ACC112 (cell line): ENCODE measurements at regions not wholly inside any gene's neighbourhood (a gene's known extent, or its start where the extent isn't known, plus 50 kb on each side); places are given as distances from the start of the nearest gene placed in this dataset.
"Not testable (repeated sequence)": the region's sequence is repeated elsewhere in the genome, so short reads cannot be mapped to it uniquely, and the experiment has no call there.

ENCODE experiments used
- H2AFZ ChIP-seq: fragments of 200-600 bp; sonication (generic); one replicate; pipeline ENCODE4 v1.6.0; 2017; ENCODE audit warnings: antibody characterized with exemption, low read length; ENCODE audit not compliant: unreplicated experiment
- H3K27ac ChIP-seq: fragments of 200-600 bp; sonication (generic); 2 replicates; pipeline ENCODE4 v1.5.1; 2014; ENCODE audit warnings: low read depth, mild to moderate bottlenecking, antibody characterized with exemption, low read length, moderate library complexity
- H3K27me3 ChIP-seq: fragments of 200-600 bp; sonication (generic); 2 replicates; pipeline ENCODE4 v1.6.1; 2014; ENCODE audit warnings: mild to moderate bottlenecking, antibody characterized with exemption, low read length, moderate library complexity, mixed read lengths; ENCODE audit not compliant: insufficient read depth
- H3K36me3 ChIP-seq: fragments of 200-600 bp; sonication (generic); 2 replicates; pipeline ENCODE4 v1.6.1; 2016; ENCODE audit warnings: mild to moderate bottlenecking, antibody characterized with exemption, low read length, moderate library complexity, mixed read lengths; ENCODE audit not compliant: insufficient read depth
- H3K4me1 ChIP-seq: fragments of 200-600 bp; sonication (generic); one replicate; pipeline ENCODE4 v1.6.1; 2016; ENCODE audit warnings: low read length, mixed read lengths; ENCODE audit not compliant: insufficient read depth, unreplicated experiment, control insufficient read depth
- H3K4me3 ChIP-seq: fragments of 200-600 bp; sonication (generic); 2 replicates; pipeline ENCODE4 v1.5.1; 2014; ENCODE audit warnings: mild to moderate bottlenecking, low read depth, low read length
- H3K79me2 ChIP-seq: fragments of 200-600 bp; sonication (generic); one replicate; pipeline ENCODE4 v1.6.0; 2016; ENCODE audit warnings: low read length; ENCODE audit not compliant: control insufficient read depth, unreplicated experiment, insufficient read depth

DNA sequence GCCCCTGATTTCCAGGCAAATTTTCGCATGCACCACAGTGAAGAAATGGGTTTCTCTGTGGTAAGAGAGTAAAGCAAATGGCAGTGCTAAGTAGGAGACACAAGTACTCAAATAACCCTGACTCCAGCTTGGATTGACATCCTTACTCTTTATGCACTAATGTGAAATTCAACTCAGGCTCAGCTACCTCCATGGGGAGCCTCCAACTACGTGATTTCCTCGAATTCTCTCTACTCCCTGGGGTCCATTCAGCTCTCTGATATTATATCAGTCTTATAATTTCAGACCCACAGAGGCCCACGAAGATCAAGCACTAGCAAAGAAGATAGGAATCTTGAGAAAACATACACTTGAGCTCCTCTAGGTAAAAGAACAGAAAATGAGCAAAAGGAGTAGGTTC is 407.6 kb upstream of the CCDC54 start:
- H3K36me3 ChIP-seq: no peaks in the 10 kb centered on the region
- H3K4me1 ChIP-seq: no peaks in the 10 kb centered on the region
- no peak overlapping the region for H3K27ac ChIP-seq
- H3K79me2 ChIP-seq: no peaks in the 10 kb centered on the region
- no peaks in the 10 kb centered on the region for H3K27me3 ChIP-seq
- no peak overlapping the region for H3K4me3 ChIP-seq
- no peak overlapping the region for H2AFZ ChIP-seq

DNA sequence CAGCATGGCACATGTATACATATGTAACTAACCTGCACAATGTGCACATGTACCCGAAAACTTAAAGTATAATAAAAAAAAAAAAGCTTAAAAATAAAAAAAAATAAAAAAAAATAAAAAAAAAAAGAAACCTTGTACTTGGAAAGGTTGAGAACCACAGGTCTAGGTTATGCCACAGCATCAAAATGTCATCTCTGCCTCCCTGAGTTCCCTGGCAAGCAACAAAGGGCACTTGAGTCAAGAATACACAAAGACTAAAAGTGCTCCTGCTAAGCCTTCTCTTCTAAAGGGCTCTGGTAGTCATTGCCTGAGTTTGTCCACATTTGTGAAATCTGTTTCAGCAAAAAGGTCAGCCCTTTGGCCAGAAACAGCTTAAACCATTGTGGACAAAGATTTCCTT is 395.8 kb upstream of the CCDC54 start:
- H3K4me1 ChIP-seq: no peaks in the 10 kb centered on the region
- no peak overlapping the region for H3K4me3 ChIP-seq
- H3K36me3 ChIP-seq: no peaks in the 10 kb centered on the region
- no peaks in the 10 kb centered on the region for H3K79me2 ChIP-seq
- no peak overlapping the region for H2AFZ ChIP-seq
- no peak overlapping the region for H3K27ac ChIP-seq
- no peaks in the 10 kb centered on the region for H3K27me3 ChIP-seq

DNA sequence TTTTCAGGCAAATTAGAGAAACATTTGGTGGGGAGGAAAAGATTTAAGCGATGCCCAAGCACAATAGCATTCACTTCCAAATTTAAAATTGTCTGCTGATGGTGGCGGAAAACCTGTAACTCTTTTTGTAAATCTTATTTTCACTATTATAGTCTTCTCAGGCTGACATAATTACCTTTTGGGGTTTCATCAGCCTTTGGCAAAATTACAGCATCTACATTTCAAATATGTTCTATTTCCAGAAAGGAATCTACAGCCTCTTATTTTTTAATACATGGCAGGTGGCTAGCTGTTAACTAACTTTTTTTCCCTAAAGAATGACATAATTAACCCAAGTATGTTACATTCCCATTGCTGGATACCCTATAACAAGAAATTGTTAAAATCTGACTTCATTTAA is 391.5 kb upstream of the CCDC54 start:
- Histone ChIP-seq H3K36me3 (no peaks in the 10 kb centered on the region; the same call in 1 of the 2 replicates), H3K4me1 (no peaks in the 10 kb centered on the region), H3K27ac (no peak overlapping the region)

DNA sequence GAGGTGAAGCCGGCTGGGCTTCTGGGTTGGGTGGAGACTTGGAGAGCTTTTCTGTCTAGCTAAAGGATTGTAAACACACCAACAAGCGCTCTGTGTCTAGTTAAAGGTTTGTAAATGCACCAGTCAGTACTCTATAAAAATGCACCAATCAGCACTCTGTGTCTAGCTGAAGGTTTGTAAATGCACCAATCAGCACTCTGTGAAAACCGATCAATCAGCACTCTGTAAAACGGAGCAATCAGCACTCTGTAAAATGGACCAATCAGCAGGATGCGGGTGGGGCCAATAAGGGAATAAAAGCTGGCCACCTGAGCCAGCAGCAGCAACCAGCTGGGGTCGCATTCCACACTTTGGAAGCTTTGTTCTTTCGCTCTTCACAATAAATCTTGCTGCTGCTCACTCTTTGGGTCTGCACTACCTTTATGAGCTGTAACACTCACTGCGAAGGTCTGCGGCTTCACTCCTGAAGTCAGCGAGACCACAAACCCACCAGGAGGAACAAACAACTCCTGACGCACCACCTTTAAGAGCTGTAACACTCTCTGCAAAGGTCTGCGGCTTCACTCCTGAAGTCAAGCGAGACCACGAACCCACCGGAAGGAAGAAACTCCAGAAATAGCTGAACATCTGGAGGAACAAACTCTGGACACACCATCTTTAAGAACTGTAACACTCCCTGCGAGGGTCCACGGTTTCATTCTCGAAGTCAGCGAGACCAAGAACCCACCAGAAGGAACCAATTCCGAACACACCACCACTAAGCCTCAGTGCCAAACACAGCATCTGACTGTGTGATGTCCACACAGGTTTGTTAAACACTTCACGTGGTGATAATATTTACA is 378.2 kb upstream of the CCDC54 start:
- not testable (repeated sequence) for H3K27ac ChIP-seq

More for the DNA sequence above, 391.5 kb upstream of the CCDC54 start:
- Histone ChIP-seq H3K27me3 (no peaks in the 10 kb centered on the region), H3K79me2 (no peaks in the 10 kb centered on the region), H2AFZ (no peak overlapping the region), H3K4me3 (no peak overlapping the region)

DNA sequence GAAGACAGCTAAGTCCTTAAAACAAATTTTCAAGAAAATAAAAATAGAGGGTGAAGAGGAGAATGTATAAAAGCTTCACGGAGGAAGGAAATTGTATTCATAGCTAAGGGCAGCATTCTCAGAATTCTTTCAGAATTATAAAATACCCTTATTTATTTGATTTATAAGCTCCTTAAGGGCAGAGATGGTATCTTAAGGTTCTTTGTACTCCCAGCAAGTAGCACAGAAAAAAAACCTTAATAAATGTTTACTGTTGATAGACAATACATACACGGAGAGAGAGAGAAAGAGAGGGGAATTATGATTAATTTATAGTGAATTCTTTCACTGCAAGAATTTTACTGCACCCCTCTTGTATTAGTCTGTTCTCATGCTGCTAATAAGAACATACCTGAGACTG is 375.6 kb upstream of the CCDC54 start:
- Histone ChIP-seq H3K4me1 (no peaks in the 10 kb centered on the region), H2AFZ (no peak overlapping the region), H3K79me2 (no peaks in the 10 kb centered on the region), H3K4me3 (no peak overlapping the region), H3K36me3 (no peaks in the 10 kb centered on the region), H3K27ac (no peak overlapping the region), H3K27me3 (no peaks in the 10 kb centered on the region)

More for the DNA sequence above, 378.2 kb upstream of the CCDC54 start:
- H3K36me3 ChIP-seq, H3K4me1 ChIP-seq, H3K79me2 ChIP-seq, H3K4me3 ChIP-seq, H3K27me3 ChIP-seq, H2AFZ ChIP-seq: not testable (repeated sequence)

DNA sequence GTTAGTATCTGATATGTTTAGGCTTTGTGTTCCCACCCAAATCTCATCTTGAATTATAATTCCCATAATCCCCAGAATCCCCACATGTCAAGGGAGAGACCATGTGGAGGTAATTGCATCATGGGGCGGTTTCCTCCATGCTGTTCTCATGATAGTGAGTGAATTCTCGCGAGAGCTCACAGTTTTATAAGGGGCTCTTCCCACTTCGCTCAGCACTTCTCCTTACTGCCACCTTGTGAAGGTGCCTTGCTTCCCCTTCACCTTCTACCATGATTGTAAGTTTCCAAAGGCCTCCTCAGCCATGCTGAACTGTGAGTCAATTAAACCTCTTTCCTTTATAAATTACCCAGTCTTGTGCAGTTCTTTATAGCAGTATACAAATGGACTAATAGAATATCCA is 371.9 kb upstream of the CCDC54 start:
- not testable (repeated sequence) for H3K27me3 ChIP-seq, H3K27ac ChIP-seq, H3K4me3 ChIP-seq, H3K4me1 ChIP-seq, H3K79me2 ChIP-seq, H2AFZ ChIP-seq, H3K36me3 ChIP-seq

DNA sequence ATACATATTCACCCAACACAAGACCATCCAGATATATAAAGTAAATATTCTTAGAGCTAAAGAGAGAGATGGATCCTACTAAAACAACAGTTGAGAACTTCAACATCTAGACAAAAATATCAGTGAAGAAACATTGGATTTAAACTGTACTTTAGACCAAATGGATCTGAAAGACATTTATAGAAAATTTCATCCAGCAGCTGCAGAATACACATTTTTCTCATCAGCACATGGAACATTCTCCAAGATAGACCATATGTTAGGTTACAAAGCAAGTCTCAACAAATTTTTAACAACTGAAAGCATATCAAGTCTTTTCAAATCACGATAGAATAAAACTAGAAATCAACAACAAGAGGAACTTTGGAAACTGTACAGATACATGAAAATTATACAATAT is 369.0 kb upstream of the CCDC54 start:
- Histone ChIP-seq H3K79me2 (no peaks in the 10 kb centered on the region), H3K4me3 (no peak overlapping the region), H3K27me3 (no peaks in the 10 kb centered on the region), H3K27ac (no peak overlapping the region), H3K36me3 (no peaks in the 10 kb centered on the region), H2AFZ (no peak overlapping the region), H3K4me1 (no peaks in the 10 kb centered on the region)

DNA sequence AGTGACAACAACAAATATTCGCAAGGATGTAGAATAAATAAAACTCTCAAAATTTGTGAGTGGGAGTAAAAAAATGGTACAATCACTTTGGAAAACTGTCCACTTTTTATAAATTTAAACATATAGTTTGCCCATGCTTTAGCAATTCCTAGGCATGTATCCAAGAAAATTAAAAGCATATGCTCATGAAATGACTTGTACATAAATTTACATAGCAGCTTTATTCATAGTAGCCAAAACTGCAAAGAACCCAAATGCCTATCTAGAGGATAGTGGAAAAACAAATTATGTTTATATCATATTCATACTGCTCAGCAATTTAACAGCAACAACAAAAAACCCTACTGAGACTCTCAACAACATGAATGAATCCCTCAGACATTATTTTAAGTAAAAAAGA is 363.6 kb upstream of the CCDC54 start:
- H3K36me3 ChIP-seq: no peaks in the 10 kb centered on the region
- no peak overlapping the region for H3K27ac ChIP-seq
- H2AFZ ChIP-seq: no peak overlapping the region
- no peaks in the 10 kb centered on the region for H3K4me1 ChIP-seq
- no peaks in the 10 kb centered on the region for H3K79me2 ChIP-seq
- H3K27me3 ChIP-seq: no peaks in the 10 kb centered on the region
- H3K4me3 ChIP-seq: no peak overlapping the region

DNA sequence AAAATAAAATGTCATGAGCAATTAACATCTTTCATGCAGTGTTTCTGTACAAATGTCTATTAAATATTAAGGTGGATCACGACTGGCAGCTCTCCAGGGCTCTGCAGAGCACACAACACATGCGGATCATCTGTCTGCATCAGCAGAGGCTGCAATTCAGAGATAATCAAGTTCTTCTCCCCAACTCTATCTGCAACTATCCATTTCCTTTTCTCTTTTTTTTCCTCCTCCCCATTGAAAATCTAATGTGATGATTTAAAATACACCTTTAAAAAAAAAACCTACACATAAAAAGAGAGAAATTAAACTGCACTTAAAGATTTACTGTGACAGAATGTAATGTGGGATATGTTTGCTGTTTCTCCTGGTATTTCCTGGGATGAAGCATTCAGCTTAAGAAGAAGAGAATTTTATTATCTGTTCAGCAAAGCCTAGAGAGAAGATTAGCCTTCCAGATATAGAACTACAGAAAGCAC is 352.6 kb upstream of the CCDC54 start:
- H2AFZ ChIP-seq: no peak overlapping the region
- no peak overlapping the region for H3K4me3 ChIP-seq
- no peaks in the 10 kb centered on the region for H3K36me3 ChIP-seq
- no peaks in the 10 kb centered on the region for H3K4me1 ChIP-seq
- H3K27me3 ChIP-seq: no peaks in the 10 kb centered on the region
- no peaks in the 10 kb centered on the region for H3K79me2 ChIP-seq
- no peak overlapping the region for H3K27ac ChIP-seq

DNA sequence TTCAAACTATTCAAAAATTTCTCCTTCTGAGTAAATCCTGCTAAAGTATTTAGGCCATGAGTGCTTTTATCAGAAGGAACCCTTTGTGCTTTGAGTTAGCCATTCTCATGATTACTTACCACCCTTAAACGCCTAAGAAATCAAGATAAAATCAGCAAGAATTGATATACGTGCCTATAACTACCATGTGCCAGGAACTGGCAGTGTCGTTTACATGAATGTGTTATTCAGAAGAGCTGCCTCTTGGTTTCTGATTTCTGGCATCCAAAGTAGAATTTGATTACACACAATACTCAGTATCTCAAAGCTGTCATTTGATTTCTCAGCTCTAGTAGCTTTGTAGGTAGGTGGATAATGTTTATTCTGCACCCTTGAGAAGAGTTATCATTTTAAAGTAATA is 351.3 kb upstream of the CCDC54 start:
- H3K27ac ChIP-seq: no peak overlapping the region
- H3K4me3 ChIP-seq: no peak overlapping the region
- no peaks in the 10 kb centered on the region for H3K4me1 ChIP-seq
- H2AFZ ChIP-seq: no peak overlapping the region
- no peaks in the 10 kb centered on the region for H3K79me2 ChIP-seq
- H3K36me3 ChIP-seq: no peaks in the 10 kb centered on the region
- H3K27me3 ChIP-seq: no peaks in the 10 kb centered on the region

DNA sequence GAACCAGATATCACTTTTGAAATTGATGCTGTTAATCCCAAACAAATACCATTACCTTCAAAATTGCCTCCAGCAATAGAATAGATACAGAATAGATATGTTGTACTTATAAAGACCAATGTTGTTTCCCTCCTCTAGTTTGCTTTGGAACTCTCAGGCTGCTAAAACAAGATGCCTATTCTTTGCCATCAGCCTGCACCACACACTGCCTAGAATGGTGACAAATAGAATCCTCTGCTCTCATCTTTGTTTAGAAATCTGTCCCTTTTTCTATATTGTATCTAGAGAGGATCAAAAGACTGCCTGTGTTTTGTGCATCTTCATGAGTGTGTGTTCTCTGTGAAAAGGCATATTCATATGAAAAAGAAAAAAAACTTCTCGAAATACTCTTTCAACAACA is 349.2 kb upstream of the CCDC54 start:
- no peaks in the 10 kb centered on the region for H3K79me2 ChIP-seq
- no peak overlapping the region for H3K27ac ChIP-seq
- H3K4me3 ChIP-seq: no peak overlapping the region
- no peaks in the 10 kb centered on the region for H3K4me1 ChIP-seq
- no peaks in the 10 kb centered on the region for H3K36me3 ChIP-seq
- H3K27me3 ChIP-seq: no peaks in the 10 kb centered on the region
- no peak overlapping the region for H2AFZ ChIP-seq
